Body of pancreas (tissue), 4 donors: ENCODE measurements at regions not wholly inside any gene's neighbourhood (a gene's known extent, or its start where the extent isn't known, plus 50 kb on each side); places are given as distances from the start of the nearest gene placed in this dataset.
"Not testable (repeated sequence)": the region's sequence is repeated elsewhere in the genome, so short reads cannot be mapped to it uniquely, and the experiment has no call there.

Experiments
- ATAC-seq: fragments of 150-250 bp; one replicate; pipeline ENCODE4 v1.9.1; 2016
- DNase-seq, 4 donors: peaks; one replicate each; pipeline ENCODE4 v3.0.0-alpha.2; 2019
- H3K27ac ChIP-seq, 4 donors: fragments of 200-600 bp; sonication (generic); 1 replicate in 3 of 4; 2 replicates in 1 of 4; pipeline versions ENCODE4 v1.5.1 to v1.6.1; 2016 to 2019; ENCODE audit warnings: mild to moderate bottlenecking in 1 of 4, mixed read lengths in 1 of 4, moderate library complexity in 1 of 4
- H3K27me3 ChIP-seq, 2 donors: fragments of 200-600 bp; sonication (generic); one replicate each; pipeline ENCODE4 v1.6.0; 2016; ENCODE audit warnings: mild to moderate bottlenecking in 1 of 2
- H3K36me3 ChIP-seq, 2 donors: fragments of 200-600 bp; sonication (generic); replicated peaks in 1 of 2; 2 replicates each; pipeline ENCODE4 v1.5.1; 2016; ENCODE audit warnings: low read depth in 2 of 2; ENCODE audit not compliant: insufficient read depth in 1 of 2
- H3K4me1 ChIP-seq: fragments of 200-600 bp; sonication (generic); one replicate; pipeline ENCODE4 v1.6.0; 2016
- H3K4me3 ChIP-seq, 2 donors: fragments of 200-600 bp; sonication (generic); 1 replicate in 1 of 2; 2 replicates in 1 of 2; pipeline ENCODE4 v1.5.1; 2016 to 2019
- H3K9me3 ChIP-seq, 3 donors: fragments of 200-600 bp; sonication (generic); 1 replicate in 2 of 3; 2 replicates in 1 of 3; pipeline ENCODE4 v1.5.1; 2016
- POLR2A ChIP-seq, 3 donors: fragments of 450-650 bp; IDR thresholded peaks; one replicate each; pipeline ENCODE4 v1.6.1; 2016; ENCODE audit warnings: antibody characterized with exemption in 3 of 3, mild to moderate bottlenecking in 2 of 3
- WGBS, 2 donors: methylation state at CpG; one replicate each; pipeline ENCODE4 v1.1.5; 2017; 5-methylcytosine and 5-hydroxymethylcytosine counted together
- intact Hi-C: fragments of 100-400 bp; cut with DNase I; formaldehyde crosslinking; loops from one replicate; pipeline ENCODE4 v1.15.1; 2023
- TF ChIP-seq, protein P1 (sequence below), 7 experiments: fragments of 450-650 bp in 4 of 7; fragments of 200-600 bp in 3 of 7; sonication (generic) in 3 of 7; IDR thresholded peaks; one replicate each; pipeline ENCODE4 v1.5.1; 2016 to 2019; ENCODE audit warnings: antibody characterized with exemption in 7 of 7

- Histone ChIP-seq H3K36me3 (no peaks in the 10 kb centered on the region), H3K9me3 (no peaks in the 10 kb centered on the region), H3K27ac (no peak overlapping the region), H3K4me3 (no peak overlapping the region), H3K4me1 (no peaks in the 10 kb centered on the region), H3K27me3 (no peaks in the 10 kb centered on the region)
- intact Hi-C loops = no loop called here
- WGBS, 2 donors = 90 to 93% methylated on average over 7 of the region's 7 CpGs
- ATAC-seq (no peak), DNase-seq (no peak)
- TF ChIP-seq POLR2A (IDR thresholded peaks at IDR 0.05) = no peak
- TF ChIP-seq, protein P1, sequence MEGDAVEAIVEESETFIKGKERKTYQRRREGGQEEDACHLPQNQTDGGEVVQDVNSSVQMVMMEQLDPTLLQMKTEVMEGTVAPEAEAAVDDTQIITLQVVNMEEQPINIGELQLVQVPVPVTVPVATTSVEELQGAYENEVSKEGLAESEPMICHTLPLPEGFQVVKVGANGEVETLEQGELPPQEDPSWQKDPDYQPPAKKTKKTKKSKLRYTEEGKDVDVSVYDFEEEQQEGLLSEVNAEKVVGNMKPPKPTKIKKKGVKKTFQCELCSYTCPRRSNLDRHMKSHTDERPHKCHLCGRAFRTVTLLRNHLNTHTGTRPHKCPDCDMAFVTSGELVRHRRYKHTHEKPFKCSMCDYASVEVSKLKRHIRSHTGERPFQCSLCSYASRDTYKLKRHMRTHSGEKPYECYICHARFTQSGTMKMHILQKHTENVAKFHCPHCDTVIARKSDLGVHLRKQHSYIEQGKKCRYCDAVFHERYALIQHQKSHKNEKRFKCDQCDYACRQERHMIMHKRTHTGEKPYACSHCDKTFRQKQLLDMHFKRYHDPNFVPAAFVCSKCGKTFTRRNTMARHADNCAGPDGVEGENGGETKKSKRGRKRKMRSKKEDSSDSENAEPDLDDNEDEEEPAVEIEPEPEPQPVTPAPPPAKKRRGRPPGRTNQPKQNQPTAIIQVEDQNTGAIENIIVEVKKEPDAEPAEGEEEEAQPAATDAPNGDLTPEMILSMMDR (IDR thresholded peaks at IDR 0.05) = no peak
Observed at GRCh38 chr1:229922249-229922648, 144.8 kb upstream of the GALNT2 start.

GRCh38 chr1:229924639-229925038, 142.4 kb upstream of the GALNT2 start:
- no peaks in the 10 kb centered on the region for H3K27me3 ChIP-seq
- H3K9me3 ChIP-seq = no peaks in the 10 kb centered on the region
- H3K4me1 ChIP-seq = no peaks in the 10 kb centered on the region
- 85 to 92% methylated on average over 10 of the region's 10 CpGs for WGBS, 2 donors
- TF ChIP-seq, protein P1 (IDR thresholded peaks at IDR 0.05) = no peak
- TF ChIP-seq POLR2A (IDR thresholded peaks at IDR 0.05) = no peak
- H3K4me3 ChIP-seq = no peak overlapping the region
- ATAC-seq (no peak), DNase-seq (no peak)
- no peaks in the 10 kb centered on the region for H3K36me3 ChIP-seq
- no peak overlapping the region for H3K27ac ChIP-seq
- intact Hi-C loops = no loop called here

- ATAC-seq (no peak), DNase-seq (no peak)
- Histone ChIP-seq H3K4me1 (no peaks in the 10 kb centered on the region), H3K27me3 (no peaks in the 10 kb centered on the region), H3K27ac (no peak overlapping the region), H3K36me3 (no peaks in the 10 kb centered on the region), H3K4me3 (no peak overlapping the region), H3K9me3 (no peaks in the 10 kb centered on the region)
- intact Hi-C loops = no loop called here
- TF ChIP-seq, protein P1 (IDR thresholded peaks at IDR 0.05) = no peak
- TF ChIP-seq POLR2A (IDR thresholded peaks at IDR 0.05) = no peak
- 89% methylated on average over 7 of the region's 7 CpGs for WGBS, 2 donors
Observed at GRCh38 chr1:229928767-229929166, 138.3 kb upstream of the GALNT2 start.

- H3K27me3 ChIP-seq, ATAC-seq, H3K9me3 ChIP-seq, H3K4me1 ChIP-seq, DNase-seq, H3K36me3 ChIP-seq, H3K4me3 ChIP-seq, intact Hi-C loops, H3K27ac ChIP-seq: not testable (repeated sequence)
- WGBS, 2 donors = 97% methylated on average over 18 of the region's 21 CpGs
Observed at GRCh38 chr1:229931751-229932150, 135.3 kb upstream of the GALNT2 start.

DNA sequence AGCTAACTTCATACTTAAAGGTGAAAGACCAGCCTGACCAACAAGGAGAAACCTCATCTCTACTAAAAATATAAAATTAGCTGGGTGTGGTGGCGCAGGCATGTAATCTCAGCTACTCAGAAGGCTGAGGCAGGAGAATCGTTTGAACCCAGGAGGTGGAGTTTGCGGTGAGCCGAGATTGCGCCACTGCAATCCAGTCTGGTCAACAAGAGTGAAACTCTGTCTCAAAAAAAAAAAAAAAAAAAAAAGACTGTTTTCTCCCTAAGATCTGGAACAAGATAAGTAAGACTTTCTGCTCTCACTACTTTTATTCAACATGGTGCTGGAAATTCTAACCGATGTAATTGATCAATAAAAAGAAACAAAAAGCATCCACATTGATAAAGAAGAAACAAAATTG, 131.9 kb upstream of the GALNT2 start:
- intact Hi-C loops, H3K27me3 ChIP-seq, ATAC-seq, H3K4me1 ChIP-seq, H3K9me3 ChIP-seq, DNase-seq, H3K4me3 ChIP-seq, H3K36me3 ChIP-seq, H3K27ac ChIP-seq: not testable (repeated sequence)
- WGBS, 2 donors = 86 to 89% methylated on average over 6 of the region's 6 CpGs

DNA sequence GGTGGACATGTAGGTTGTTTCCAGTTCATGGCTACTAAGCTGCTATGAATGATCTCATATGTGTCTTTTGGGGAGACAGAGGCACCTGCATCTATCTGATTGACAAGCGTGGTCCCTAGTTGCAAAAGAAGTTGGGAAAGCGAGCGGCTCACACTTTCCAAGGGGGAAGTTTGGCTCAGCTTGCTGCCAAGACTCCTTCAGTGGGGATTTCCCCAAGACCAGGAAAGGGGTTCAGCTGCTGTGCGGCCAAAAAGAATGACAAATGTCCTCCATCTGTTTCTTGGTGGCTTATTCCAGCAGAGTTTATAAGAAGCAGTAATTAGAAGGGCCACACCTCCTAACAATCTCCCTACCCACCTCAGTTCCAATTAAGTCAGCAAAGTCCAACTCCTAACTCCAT, 128.5 kb upstream of the GALNT2 start:
- Histone ChIP-seq H3K9me3 (no peaks in the 10 kb centered on the region), H3K4me1 (peaks cover 42% of the 10 kb centered on the region), H3K27me3 (no peaks in the 10 kb centered on the region), H3K4me3 (no peak overlapping the region), H3K27ac (no peak overlapping the region), H3K36me3 (no peaks in the 10 kb centered on the region)
- TF ChIP-seq POLR2A (IDR thresholded peaks at IDR 0.05) = no peak
- TF ChIP-seq, protein P1 (IDR thresholded peaks at IDR 0.05) = no peak
- ATAC-seq (no peak), DNase-seq (no peak)
- 76 to 92% methylated on average over 4 of the region's 4 CpGs for WGBS, 2 donors
- intact Hi-C loops = no loop called here
